Retinal pigment epithelial cell (primary cell): ENCODE measurements at regions not wholly inside any gene's neighbourhood (a gene's known extent, or its start where the extent isn't known, plus 50 kb on each side); places are given as distances from the start of the nearest gene placed in this dataset.

Experiments used
- DNase-seq: peaks from one replicate; pipeline ENCODE4 v3.0.0-alpha.2; 2010; ENCODE audit warnings: low read depth
- H3K4me3 ChIP-seq: 2 replicates; pipeline ENCODE4 v1.5.1; 2011; ENCODE audit warnings: mild to moderate bottlenecking, low read length, control low read depth, moderate library complexity
- TF ChIP-seq, protein P1 (sequence below): conservative IDR thresholded peaks from 2 replicates; pipeline ENCODE4 v1.5.1; 2011; ENCODE audit warnings: low read depth, low read length, control low read depth, inconsistent platforms

GRCh38 chr18:56545464-56545863 lies 92.9 kb downstream of the TXNL1 start:
- no peak for DNase-seq
- no peak overlapping the region for H3K4me3 ChIP-seq
- TF ChIP-seq, protein P1, sequence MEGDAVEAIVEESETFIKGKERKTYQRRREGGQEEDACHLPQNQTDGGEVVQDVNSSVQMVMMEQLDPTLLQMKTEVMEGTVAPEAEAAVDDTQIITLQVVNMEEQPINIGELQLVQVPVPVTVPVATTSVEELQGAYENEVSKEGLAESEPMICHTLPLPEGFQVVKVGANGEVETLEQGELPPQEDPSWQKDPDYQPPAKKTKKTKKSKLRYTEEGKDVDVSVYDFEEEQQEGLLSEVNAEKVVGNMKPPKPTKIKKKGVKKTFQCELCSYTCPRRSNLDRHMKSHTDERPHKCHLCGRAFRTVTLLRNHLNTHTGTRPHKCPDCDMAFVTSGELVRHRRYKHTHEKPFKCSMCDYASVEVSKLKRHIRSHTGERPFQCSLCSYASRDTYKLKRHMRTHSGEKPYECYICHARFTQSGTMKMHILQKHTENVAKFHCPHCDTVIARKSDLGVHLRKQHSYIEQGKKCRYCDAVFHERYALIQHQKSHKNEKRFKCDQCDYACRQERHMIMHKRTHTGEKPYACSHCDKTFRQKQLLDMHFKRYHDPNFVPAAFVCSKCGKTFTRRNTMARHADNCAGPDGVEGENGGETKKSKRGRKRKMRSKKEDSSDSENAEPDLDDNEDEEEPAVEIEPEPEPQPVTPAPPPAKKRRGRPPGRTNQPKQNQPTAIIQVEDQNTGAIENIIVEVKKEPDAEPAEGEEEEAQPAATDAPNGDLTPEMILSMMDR = no peak

GRCh38 chr18:56542476-56542875 lies 95.9 kb downstream of the TXNL1 start:
- TF ChIP-seq, protein P1 = no peak
- H3K4me3 ChIP-seq = no peak overlapping the region

GRCh38 chr18:56541793-56542192 lies 96.6 kb downstream of the TXNL1 start:
- TF ChIP-seq, protein P1 = no peak
- DNase-seq = no peak
- H3K4me3 ChIP-seq = no peak overlapping the region

More at GRCh38 chr18:56542476-56542875, 95.9 kb downstream of the TXNL1 start:
- DNase-seq = no peak

- H3K4me3 ChIP-seq = no peak overlapping the region
- TF ChIP-seq, protein P1 = no peak
- no peak for DNase-seq
Measured at GRCh38 chr18:56541340-56541739, 97.1 kb downstream of the TXNL1 start.

GRCh38 chr18:56538746-56539145 lies 99.6 kb downstream of the TXNL1 start:
- TF ChIP-seq, protein P1 = no peak
- no peak overlapping the region for H3K4me3 ChIP-seq
- no peak for DNase-seq

- no peak overlapping the region for H3K4me3 ChIP-seq
- TF ChIP-seq, protein P1 = no peak
- no peak for DNase-seq
Measured at GRCh38 chr18:56532176-56532840, 106.1 kb downstream of the TXNL1 start.

GRCh38 chr18:56522816-56523215 lies 115.6 kb downstream of the TXNL1 start:
- H3K4me3 ChIP-seq = no peak overlapping the region
- DNase-seq = no peak
- TF ChIP-seq, protein P1 = no peak
